Muscle layer of duodenum (tissue), 2 donors: ENCODE measurements at regions not wholly inside any gene's neighbourhood (a gene's known extent, or its start where the extent isn't known, plus 50 kb on each side); places are given as distances from the start of the nearest gene placed in this dataset.

Experiments
- H3K27ac ChIP-seq: one replicate; pipeline ENCODE4 v1.7.0; 2013; ENCODE audit warnings: mild to moderate bottlenecking, low read length
- H3K27me3 ChIP-seq: one replicate; pipeline ENCODE4 v1.7.0; 2013; ENCODE audit warnings: low read depth, mild to moderate bottlenecking, control low read depth, low read length
- H3K36me3 ChIP-seq, 2 donors: one replicate each; pipeline ENCODE4 v1.7.0; 2013; ENCODE audit warnings: low read length in 2 of 2, control low read depth in 1 of 2, mild to moderate bottlenecking in 1 of 2; ENCODE audit not compliant: insufficient read depth in 2 of 2, control insufficient read depth in 1 of 2
- H3K4me1 ChIP-seq, 2 donors: one replicate each; pipeline ENCODE4 v1.7.0; 2013; ENCODE audit warnings: low read length in 2 of 2, mild to moderate bottlenecking in 2 of 2, control low read depth in 1 of 2, moderate library complexity in 1 of 2; ENCODE audit not compliant: insufficient read depth in 2 of 2, control insufficient read depth in 1 of 2
- H3K4me3 ChIP-seq, 2 donors: one replicate each; pipeline ENCODE4 v1.7.0; 2013; ENCODE audit warnings: low read length in 2 of 2, low read depth in 1 of 2, mild to moderate bottlenecking in 1 of 2
- H3K9me3 ChIP-seq, 2 donors: one replicate each; pipeline ENCODE4 v1.7.0; 2013; ENCODE audit warnings: low read length in 2 of 2, control low read depth in 1 of 2, mild to moderate bottlenecking in 1 of 2; ENCODE audit not compliant: control insufficient read depth in 1 of 2
- donor health status: healthy.

DNA sequence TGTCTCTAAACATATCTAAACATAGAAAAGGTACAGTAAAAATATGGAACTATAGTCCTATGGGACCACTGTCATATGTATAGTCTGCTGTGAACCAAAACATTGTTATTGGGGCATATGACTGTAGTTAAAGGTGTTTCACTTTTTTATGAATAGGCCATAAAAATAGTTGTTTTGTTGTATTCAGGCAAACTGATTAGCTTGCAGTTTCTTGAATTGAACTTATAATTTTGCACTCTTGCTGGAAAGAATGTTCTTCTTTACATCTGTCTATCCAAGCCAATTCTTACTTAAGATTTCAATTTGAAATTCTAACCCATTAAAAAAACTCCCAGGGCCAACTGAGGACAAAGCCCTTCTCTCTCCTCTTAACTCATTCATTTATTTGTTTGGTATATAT lies 234.1 kb downstream of the NOVA1 start:
- no peaks in the 10 kb centered on the region for H3K27me3 ChIP-seq
- H3K4me3 ChIP-seq: no peak overlapping the region
- H3K4me1 ChIP-seq: no peaks in the 10 kb centered on the region
- H3K36me3 ChIP-seq: no peaks in the 10 kb centered on the region
- H3K27ac ChIP-seq: no peak overlapping the region
- no peaks in the 10 kb centered on the region for H3K9me3 ChIP-seq

GRCh38 chr14:26344596-26344995 lies 253.2 kb downstream of the NOVA1 start:
- Histone ChIP-seq H3K4me1 (no peaks in the 10 kb centered on the region), H3K4me3 (no peak overlapping the region), H3K27ac (no peak overlapping the region), H3K36me3 (no peaks in the 10 kb centered on the region), H3K9me3 (no peaks in the 10 kb centered on the region), H3K27me3 (no peaks in the 10 kb centered on the region)

GRCh38 chr14:26339381-26339780 lies 258.5 kb downstream of the NOVA1 start:
- no peaks in the 10 kb centered on the region for H3K27me3 ChIP-seq
- H3K9me3 ChIP-seq: no peaks in the 10 kb centered on the region
- no peak overlapping the region for H3K4me3 ChIP-seq
- H3K27ac ChIP-seq: no peak overlapping the region
- no peaks in the 10 kb centered on the region for H3K36me3 ChIP-seq
- H3K4me1 ChIP-seq: no peaks in the 10 kb centered on the region

DNA sequence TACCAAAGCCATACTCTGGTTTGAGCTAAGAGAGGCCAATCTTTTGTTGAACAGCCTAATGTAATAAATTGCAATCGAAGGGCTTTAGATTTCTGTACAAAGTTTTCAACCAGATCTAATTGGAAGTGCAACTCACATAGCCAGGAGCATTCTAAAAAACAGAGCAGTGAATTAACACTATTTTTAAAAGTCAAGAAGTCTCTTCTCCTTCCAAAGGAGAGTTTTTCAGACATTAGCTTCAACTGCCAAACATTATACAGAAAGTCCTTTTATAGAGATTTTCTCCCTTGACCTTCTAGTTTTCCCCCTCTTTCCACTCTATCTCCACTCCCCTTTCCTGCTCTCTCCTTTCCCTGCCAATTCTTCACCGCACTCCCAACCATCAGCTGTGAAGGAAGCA lies 259.6 kb downstream of the NOVA1 start:
- H3K27me3 ChIP-seq: no peaks in the 10 kb centered on the region
- H3K27ac ChIP-seq: no peak overlapping the region
- no peak overlapping the region for H3K4me3 ChIP-seq
- H3K4me1 ChIP-seq: no peaks in the 10 kb centered on the region
- H3K9me3 ChIP-seq: no peaks in the 10 kb centered on the region
- H3K36me3 ChIP-seq: no peaks in the 10 kb centered on the region

DNA sequence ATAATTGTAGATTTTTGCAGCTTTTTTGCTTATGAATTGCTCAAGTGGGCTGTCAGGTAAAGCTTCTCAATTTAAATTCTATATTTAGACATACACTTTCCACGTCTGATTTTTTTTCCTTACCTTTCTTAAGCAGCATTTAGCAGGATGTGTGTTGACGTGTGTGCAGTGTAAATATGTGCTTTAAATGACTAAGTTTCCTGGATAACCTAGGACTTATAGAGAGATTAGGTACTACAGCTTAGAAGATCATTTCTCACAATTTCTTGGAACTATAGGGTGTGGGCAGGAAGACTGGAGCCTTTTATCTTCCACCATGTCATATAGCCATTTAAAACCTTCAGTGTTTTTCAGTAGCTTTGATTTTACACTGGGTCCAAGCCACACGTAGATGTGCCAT lies 263.5 kb downstream of the NOVA1 start:
- Histone ChIP-seq H3K36me3 (no peaks in the 10 kb centered on the region), H3K4me1 (no peaks in the 10 kb centered on the region), H3K4me3 (no peak overlapping the region), H3K27me3 (no peaks in the 10 kb centered on the region), H3K27ac (no peak overlapping the region), H3K9me3 (no peaks in the 10 kb centered on the region)

GRCh38 chr14:26332966-26333365 lies 264.9 kb downstream of the NOVA1 start:
- H3K27ac ChIP-seq: no peak overlapping the region

GRCh38 chr14:26330982-26331381 lies 266.9 kb downstream of the NOVA1 start:
- no peaks in the 10 kb centered on the region for H3K27me3 ChIP-seq
- no peak overlapping the region for H3K4me3 ChIP-seq
- H3K4me1 ChIP-seq: no peaks in the 10 kb centered on the region
- no peaks in the 10 kb centered on the region for H3K36me3 ChIP-seq
- no peak overlapping the region for H3K27ac ChIP-seq
- no peaks in the 10 kb centered on the region for H3K9me3 ChIP-seq

More at GRCh38 chr14:26332966-26333365, 264.9 kb downstream of the NOVA1 start:
- Histone ChIP-seq H3K4me3 (no peak overlapping the region), H3K9me3 (no peaks in the 10 kb centered on the region), H3K36me3 (no peaks in the 10 kb centered on the region), H3K27me3 (no peaks in the 10 kb centered on the region), H3K4me1 (no peaks in the 10 kb centered on the region)

DNA sequence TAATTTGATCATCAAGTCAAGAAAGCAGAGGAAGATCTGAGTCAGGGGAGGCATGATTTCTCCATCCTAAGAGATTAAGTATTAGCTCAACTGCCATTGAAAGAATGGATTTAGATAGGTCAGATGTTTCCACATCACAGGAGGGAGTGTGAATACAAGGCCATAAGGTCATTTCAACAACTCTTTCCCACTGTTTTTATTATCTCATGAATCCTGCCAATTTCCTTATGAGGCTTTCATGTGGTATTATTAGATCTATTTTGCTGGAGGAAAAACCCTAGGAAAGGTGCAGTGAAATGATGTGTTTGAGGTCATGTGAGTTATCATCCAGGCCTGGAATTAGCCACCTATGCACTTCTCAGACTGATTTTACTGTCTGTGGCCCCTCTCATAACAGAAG lies 269.0 kb downstream of the NOVA1 start:
- H3K36me3 ChIP-seq: no peaks in the 10 kb centered on the region
- H3K27me3 ChIP-seq: no peaks in the 10 kb centered on the region
- no peak overlapping the region for H3K27ac ChIP-seq
- H3K9me3 ChIP-seq: no peaks in the 10 kb centered on the region
- H3K4me1 ChIP-seq: peaks cover 0 to 4% of the 10 kb centered on the region in 2 donors
- H3K4me3 ChIP-seq: no peak overlapping the region

DNA sequence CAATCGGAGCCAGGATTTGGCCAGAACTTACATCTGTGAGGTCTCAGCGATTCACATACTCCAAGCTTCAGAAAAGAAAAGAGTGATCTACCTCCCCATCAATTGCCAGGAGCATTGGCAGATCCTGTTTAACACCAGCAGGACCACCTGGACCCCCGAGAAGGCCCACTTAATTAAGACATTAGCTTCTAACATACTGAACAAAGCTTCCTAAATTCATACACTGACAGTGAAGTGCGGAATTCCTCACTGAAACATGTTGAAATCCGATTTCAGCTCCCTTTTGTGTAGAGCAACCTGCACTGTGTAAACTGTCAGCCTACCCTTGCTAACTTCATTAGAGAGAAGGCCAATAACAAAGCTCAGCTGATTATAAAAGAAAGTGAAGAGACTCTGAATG lies 274.0 kb downstream of the NOVA1 start:
- Histone ChIP-seq H3K4me3 (peak overlapping the region in 1 of 2 donors; percentile 40), H3K36me3 (no peaks in the 10 kb centered on the region), H3K27ac (no peak overlapping the region), H3K27me3 (no peaks in the 10 kb centered on the region), H3K9me3 (no peaks in the 10 kb centered on the region), H3K4me1 (peaks cover 0 to 4% of the 10 kb centered on the region in 2 donors)

GRCh38 chr14:26320886-26321285 lies 276.9 kb downstream of the NOVA1 start:
- no peak overlapping the region for H3K4me3 ChIP-seq
- H3K27ac ChIP-seq: no peak overlapping the region
- no peaks in the 10 kb centered on the region for H3K36me3 ChIP-seq
- no peaks in the 10 kb centered on the region for H3K9me3 ChIP-seq
- H3K4me1 ChIP-seq: peaks cover 0 to 4% of the 10 kb centered on the region in 2 donors
- H3K27me3 ChIP-seq: no peaks in the 10 kb centered on the region

GRCh38 chr14:26319139-26319864 lies 278.5 kb downstream of the NOVA1 start:
- Histone ChIP-seq H3K9me3 (no peaks in the 10 kb centered on the region), H3K27me3 (no peaks in the 10 kb centered on the region), H3K36me3 (no peaks in the 10 kb centered on the region), H3K4me3 (no peak overlapping the region), H3K4me1 (peaks cover 0 to 4% of the 10 kb centered on the region in 2 donors), H3K27ac (no peak overlapping the region)

DNA sequence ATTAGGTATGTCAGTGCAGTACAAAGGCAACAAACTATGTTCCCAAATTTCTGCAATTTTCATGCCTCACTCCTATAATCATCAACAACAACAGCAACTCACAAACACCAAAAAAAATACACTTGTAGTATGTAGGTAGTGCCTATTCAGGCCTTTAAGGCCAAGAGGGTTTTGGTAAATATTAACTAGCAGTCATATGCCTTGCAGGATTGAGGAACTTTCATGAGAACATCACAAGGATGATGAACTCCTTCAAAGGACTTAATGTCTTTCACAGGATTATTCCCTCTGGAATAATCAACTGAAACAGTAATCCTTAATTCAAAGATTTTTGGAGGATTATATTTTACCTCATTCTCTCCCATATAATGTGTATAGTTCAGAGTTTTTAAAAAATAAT lies 293.8 kb downstream of the NOVA1 start:
- Histone ChIP-seq H3K36me3 (no peaks in the 10 kb centered on the region), H3K4me1 (no peaks in the 10 kb centered on the region), H3K9me3 (peaks cover 4% of the 10 kb centered on the region in 2 donors), H3K4me3 (no peak overlapping the region), H3K27ac (no peak overlapping the region), H3K27me3 (no peaks in the 10 kb centered on the region)
